Panc1 (cell line): ENCODE measurements at regions not wholly inside any gene's neighbourhood (a gene's known extent, or its start where the extent isn't known, plus 50 kb on each side); places are given as distances from the start of the nearest gene placed in this dataset.

Source experiments
- ATAC-seq: fragments of 200-7000 bp; cut with Tn5 transposase; 2 replicates; pipeline ENCODE4 v1.9.1; 2020; ENCODE audit warnings: mild to moderate bottlenecking, moderate library complexity
- BruUV-seq: library from RNA; stranded (reverse); fragments of 400-500 nt; replicated peaks from 2 replicates; lab custom pipeline; 2021; lab: Mats Ljungman, UMichigan
- CTCF ChIA-PET: fragments of 300-600 bp; sonication (Branson Sonifier 250); formaldehyde crosslinking; loops from one replicate; lab custom pipeline; 2022; ENCODE audit warnings: antibody characterized with exemption; lab: Charles Lee
- POLR2A ChIA-PET: fragments of 300-600 bp; sonication (Branson Sonifier 250); formaldehyde crosslinking; loops from one replicate; lab custom pipeline; 2022; ENCODE audit warnings: antibody characterized with exemption; lab: Charles Lee
- DNase-seq: peaks from one replicate; pipeline ENCODE4 v3.0.0-alpha.2; 2010; ENCODE audit warnings: low read depth, low spot score
- H3K27ac ChIP-seq: 2 replicates; pipeline ENCODE4 v1.5.1; 2011; ENCODE audit warnings: mild to moderate bottlenecking, low read length, inconsistent platforms
- H3K27me3 ChIP-seq: fragments of 200-500 bp; sonication (Bioruptor generic); 2 replicates; pipeline ENCODE4 v1.6.0; 2014; ENCODE audit warnings: low read length, inconsistent platforms; ENCODE audit not compliant: control insufficient read depth, insufficient read depth
- H3K36me3 ChIP-seq: fragments of 200-500 bp; sonication (Bioruptor generic); 2 replicates; pipeline ENCODE4 v1.5.1; 2014; ENCODE audit warnings: inconsistent platforms, mild to moderate bottlenecking, low read length, moderate library complexity; ENCODE audit not compliant: control insufficient read depth, insufficient read depth
- H3K4me1 ChIP-seq: 2 replicates; pipeline ENCODE4 v1.5.1; 2011; ENCODE audit warnings: inconsistent platforms, mild to moderate bottlenecking, low read length, moderate library complexity; ENCODE audit not compliant: control insufficient read depth, insufficient read depth
- H3K4me3 ChIP-seq, 2 experiments: 2 replicates each; pipeline ENCODE4 v1.5.1; 2011 to 2012; ENCODE audit warnings: low read depth in 2 of 2, low read length in 2 of 2, mild to moderate bottlenecking in 2 of 2, inconsistent platforms in 1 of 2, moderate library complexity in 1 of 2
- H3K9me3 ChIP-seq: fragments of 200-500 bp; sonication (Bioruptor generic); 2 replicates; pipeline ENCODE4 v1.5.1; 2014; ENCODE audit warnings: low read depth, mild to moderate bottlenecking, inconsistent platforms, low read length, moderate library complexity; ENCODE audit not compliant: control insufficient read depth, insufficient read depth
- CTCF ChIP-seq: fragments of 450-650 bp; IDR thresholded peaks from 2 replicates; pipeline ENCODE4 v1.5.1; 2017; ENCODE audit warnings: mild to moderate bottlenecking
- POLR2AphosphoS5 ChIP-seq: IDR thresholded peaks from 2 replicates; pipeline ENCODE4 v1.6.1; 2012; ENCODE audit warnings: mild to moderate bottlenecking, low read depth, low read length, moderate library complexity
- REST ChIP-seq, 2 experiments: IDR thresholded peaks; 2 replicates each; pipeline ENCODE4 v1.6.1; 2011 to 2012; ENCODE audit warnings: low read depth in 2 of 2, control low read depth in 1 of 2, low read length in 1 of 2, mild to moderate bottlenecking in 1 of 2, moderate library complexity in 1 of 2; ENCODE audit not compliant: insufficient read depth in 1 of 2
- SIN3A ChIP-seq: IDR thresholded peaks from 2 replicates; pipeline ENCODE4 v1.6.1; 2012; ENCODE audit warnings: low read depth, mild to moderate bottlenecking, low read length, moderate library complexity, borderline replicate concordance; ENCODE audit not compliant: insufficient read depth
- TCF7L2 ChIP-seq: IDR thresholded peaks from 2 replicates; pipeline ENCODE4 v1.6.1; 2011; ENCODE audit warnings: mild to moderate bottlenecking, low read depth, low read length, inconsistent platforms
- in situ Hi-C: cut with HindIII; loops from 2 replicates; pipeline ENCODE4 v1.10.0; 2016; ENCODE audit warnings: low sequenced_read_pairs, low pct_unique_long_range_greater_than_20kb
- intact Hi-C: fragments of 100-400 bp; cut with micrococcal nuclease; formaldehyde crosslinking; loops from one replicate; pipeline ENCODE4 v1.10.0; 2022; ENCODE audit not compliant: unreplicated experiment

GRCh38 chr1:99361406-99361805, 97.1 kb downstream of the PLPPR4 start:
- H3K27ac ChIP-seq = no peak overlapping the region
- no TSS peak for BruUV-seq
- in situ Hi-C loops = no loop called here

GRCh38 chr1:99363531-99363930, 99.2 kb downstream of the PLPPR4 start:
- DNase-seq = no peak
- no TSS peak for BruUV-seq
- no peaks in the 10 kb centered on the region for H3K4me1 ChIP-seq
- in situ Hi-C loops = no loop called here
- CTCF ChIA-PET = no interaction called here
- no peak for ATAC-seq
- no peaks in the 10 kb centered on the region for H3K36me3 ChIP-seq
- POLR2A ChIA-PET = no interaction called here
- TF ChIP-seq SIN3A (no peak), POLR2AphosphoS5 (no peak), CTCF (no peak), TCF7L2 (no peak), REST (IDR thresholded peaks at IDR 0.05; ENCODE audit: insufficient read depth in 1 of 2, low read depth in 2 of 2, low read length in 1 of 2) (no peak)
- no peaks in the 10 kb centered on the region for H3K9me3 ChIP-seq
- no peak overlapping the region for H3K4me3 ChIP-seq
- H3K27ac ChIP-seq = no peak overlapping the region
- intact Hi-C loops = no loop called here
- H3K27me3 ChIP-seq = no peaks in the 10 kb centered on the region

More at GRCh38 chr1:99361406-99361805, 97.1 kb downstream of the PLPPR4 start:
- TF ChIP-seq POLR2AphosphoS5 (no peak), TCF7L2 (no peak), REST (IDR thresholded peaks at IDR 0.05; ENCODE audit: insufficient read depth in 1 of 2, low read depth in 2 of 2, low read length in 1 of 2) (no peak), SIN3A (no peak), CTCF (no peak)
- Histone ChIP-seq H3K36me3 (no peaks in the 10 kb centered on the region), H3K9me3 (no peaks in the 10 kb centered on the region), H3K4me3 (no peak overlapping the region), H3K27me3 (no peaks in the 10 kb centered on the region), H3K4me1 (no peaks in the 10 kb centered on the region)
- DNase-seq (no peak), ATAC-seq (no peak)
- intact Hi-C loops = no loop called here
- CTCF ChIA-PET = no interaction called here
- POLR2A ChIA-PET = no interaction called here
